ENCODE measurements at regions not wholly inside any gene's neighbourhood (a gene's known extent, or its start where the extent isn't known, plus 50 kb on each side); places are given as distances from the start of the nearest gene placed in this dataset.

- DNase-seq (ENCODE audit: low read depth): no peak
- no peak for TF ChIP-seq CTCF (IDR thresholded peaks at IDR 0.05; ENCODE audit: low read length, missing control alignments)
- no peak overlapping the region for H3K4me3 ChIP-seq (replicated peaks; ENCODE audit: low read depth, low read length)
Measured at GRCh38 chr2:209095432-209095831, 328.4 kb upstream of the MAP2 start.

GRCh38 chr2:209097168-209097567, 326.7 kb upstream of the MAP2 start:
- DNase-seq (ENCODE audit: low read depth): no peak

GRCh38 chr2:209102319-209102718, 321.5 kb upstream of the MAP2 start:
- no peak for DNase-seq (ENCODE audit: low read depth)
- no peak overlapping the region for H3K4me3 ChIP-seq (replicated peaks; ENCODE audit: low read depth, low read length)
- no peak for TF ChIP-seq CTCF (IDR thresholded peaks at IDR 0.05; ENCODE audit: low read length, missing control alignments)

More at GRCh38 chr2:209097168-209097567, 326.7 kb upstream of the MAP2 start:
- no peak for TF ChIP-seq CTCF (IDR thresholded peaks at IDR 0.05; ENCODE audit: low read length, missing control alignments)
- H3K4me3 ChIP-seq (replicated peaks; ENCODE audit: low read depth, low read length): no peak overlapping the region

- no peak for TF ChIP-seq CTCF (IDR thresholded peaks at IDR 0.05; ENCODE audit: low read length, missing control alignments)
- DNase-seq (ENCODE audit: low read depth): no peak
- no peak overlapping the region for H3K4me3 ChIP-seq (replicated peaks; ENCODE audit: low read depth, low read length)
Measured at GRCh38 chr2:209113026-209113425, 310.8 kb upstream of the MAP2 start.

- no peak for TF ChIP-seq CTCF (IDR thresholded peaks at IDR 0.05; ENCODE audit: low read length, missing control alignments)
- no peak for DNase-seq (ENCODE audit: low read depth)
- no peak overlapping the region for H3K4me3 ChIP-seq (replicated peaks; ENCODE audit: low read depth, low read length)
Measured at GRCh38 chr2:209114588-209115240, 309.1 kb upstream of the MAP2 start.

- DNase-seq (ENCODE audit: low read depth): no peak
- H3K4me3 ChIP-seq (replicated peaks; ENCODE audit: low read depth, low read length): no peak overlapping the region
- TF ChIP-seq CTCF (IDR thresholded peaks at IDR 0.05; ENCODE audit: low read length, missing control alignments): no peak
Measured at GRCh38 chr2:209121691-209122090, 302.2 kb upstream of the MAP2 start.

GRCh38 chr2:209125291-209125690, 298.6 kb upstream of the MAP2 start:
- H3K4me3 ChIP-seq (replicated peaks; ENCODE audit: low read depth, low read length): no peak overlapping the region
- no peak for TF ChIP-seq CTCF (IDR thresholded peaks at IDR 0.05; ENCODE audit: low read length, missing control alignments)
- DNase-seq (ENCODE audit: low read depth): no peak

Measured in fibroblast of pulmonary artery (primary cell).